IMR-90 (cell line): ENCODE measurements at regions not wholly inside any gene's neighbourhood (a gene's known extent, or its start where the extent isn't known, plus 50 kb on each side); places are given as distances from the start of the nearest gene placed in this dataset.

Experiments used
- BHLHE40 ChIP-seq: fragments of 150-350 bp; IDR thresholded peaks from 2 replicates; pipeline ENCODE4 v1.6.1; 2016; ENCODE audit warnings: mild to moderate bottlenecking, low read depth, low read length
- CEBPB ChIP-seq: IDR thresholded peaks from 2 replicates; pipeline ENCODE4 v1.6.1; 2012; ENCODE audit warnings: low read depth, low read length, improper control_type of control experiment
- CTCF ChIP-seq: conservative IDR thresholded peaks from 2 replicates; pipeline ENCODE4 v1.5.1; 2012; ENCODE audit warnings: mild to moderate bottlenecking, low read depth, low read length, improper control_type of control experiment
- FOS ChIP-seq: fragments of 150-350 bp; IDR thresholded peaks from 2 replicates; pipeline ENCODE4 v1.6.1; 2016; ENCODE audit warnings: low read depth, low read length
- MAFK ChIP-seq: IDR thresholded peaks from 2 replicates; pipeline ENCODE4 v1.6.1; 2012; ENCODE audit warnings: low read depth, low read length, improper control_type of control experiment
- MAZ ChIP-seq: IDR thresholded peaks from 2 replicates; pipeline ENCODE4 v1.6.1; 2012; ENCODE audit warnings: low read depth, mild to moderate bottlenecking, low read length, improper control_type of control experiment, moderate library complexity, borderline replicate concordance
- NFE2L2 ChIP-seq: fragments of 150-350 bp; IDR thresholded peaks from 2 replicates; pipeline ENCODE4 v1.6.1; 2016; ENCODE audit warnings: low read depth, mild to moderate bottlenecking, low read length
- POLR2A ChIP-seq: IDR thresholded peaks from 2 replicates; pipeline ENCODE4 v1.6.1; 2012; ENCODE audit warnings: mild to moderate bottlenecking, low read depth, low read length
- RAD21 ChIP-seq: IDR thresholded peaks from 2 replicates; pipeline ENCODE4 v1.6.1; 2012; ENCODE audit warnings: low read length, improper control_type of control experiment
- RCOR1 ChIP-seq: IDR thresholded peaks from 2 replicates; pipeline ENCODE4 v1.6.1; 2012; ENCODE audit warnings: mild to moderate bottlenecking, low read length, improper control_type of control experiment; ENCODE audit not compliant: insufficient replicate concordance
- RFX5 ChIP-seq: IDR thresholded peaks from 2 replicates; pipeline ENCODE4 v1.8.0; 2012; ENCODE audit warnings: low read depth, mild to moderate bottlenecking, low read length, moderate library complexity
- SMC3 ChIP-seq: fragments of 150-350 bp; IDR thresholded peaks from 2 replicates; pipeline ENCODE4 v1.6.1; 2016; ENCODE audit warnings: low read depth, mild to moderate bottlenecking, antibody characterized with exemption, low read length, moderate library complexity
- USF2 ChIP-seq: fragments of 150-350 bp; IDR thresholded peaks from 2 replicates; pipeline ENCODE4 v1.6.1; 2017; ENCODE audit warnings: mild to moderate bottlenecking, antibody characterized with exemption, low read length, low read depth

- TF ChIP-seq CTCF (no peak), POLR2A (no peak), SMC3 (no peak), RFX5 (no peak), CEBPB (no peak), RCOR1 (no peak), RAD21 (no peak), BHLHE40 (no peak), NFE2L2 (no peak), USF2 (no peak), MAZ (no peak), MAFK (no peak), FOS (no peak)
These were observed 364.1 kb downstream of the GJA1 start for GRCh38 chr6:121799574-121799973.
